C4-2B (cell line): ENCODE measurements at regions not wholly inside any gene's neighbourhood (a gene's known extent, or its start where the extent isn't known, plus 50 kb on each side); places are given as distances from the start of the nearest gene placed in this dataset.

Experiments used
- CTCF ChIP-seq: fragments of 450-650 bp; conservative IDR thresholded peaks from 2 replicates; pipeline ENCODE4 v1.5.1; 2017; ENCODE audit warnings: mild to moderate bottlenecking
- ZFX ChIP-seq: fragments of 450-650 bp; IDR thresholded peaks from 2 replicates; pipeline ENCODE4 v1.6.1; 2017

DNA sequence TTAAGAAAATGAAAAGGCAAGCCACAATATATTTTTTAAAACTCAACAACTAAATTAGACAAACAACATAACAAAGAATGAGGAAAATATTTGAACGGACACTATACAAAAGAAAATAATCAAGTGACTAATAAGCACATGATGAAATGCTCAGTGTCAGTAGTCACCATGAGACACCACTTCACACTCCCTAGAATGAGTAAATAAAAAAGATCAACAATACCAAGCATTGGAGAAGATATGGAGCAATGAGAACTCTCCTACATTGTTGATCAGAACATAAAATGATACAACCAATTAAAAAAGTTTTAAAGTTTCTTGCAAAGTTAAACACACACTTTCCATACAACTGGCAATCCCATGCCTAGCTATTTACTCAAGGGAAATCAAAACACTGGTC lies 222.2 kb downstream of the C7orf25 start:
- TF ChIP-seq CTCF (no peak), ZFX (no peak)
